ENCODE measurements at regions not wholly inside any gene's neighbourhood (a gene's known extent, or its start where the extent isn't known, plus 50 kb on each side); places are given as distances from the start of the nearest gene placed in this dataset.

GRCh38 chr13:63208826-63209225 is 1793.2 kb upstream of the PCDH20 start:
- H3K27ac ChIP-seq = no peak overlapping the region
- TF ChIP-seq CTCF (IDR thresholded peaks at IDR 0.05) = no peak

GRCh38 chr13:63206461-63206860 is 1790.8 kb upstream of the PCDH20 start:
- TF ChIP-seq CTCF (IDR thresholded peaks at IDR 0.05) (no peak), ZFX (IDR thresholded peaks at IDR 0.05; ENCODE audit: borderline replicate concordance) (no peak)
- no peak overlapping the region for H3K27ac ChIP-seq

GRCh38 chr13:63201493-63201892 is 1785.8 kb upstream of the PCDH20 start:
- no peak overlapping the region for H3K27ac ChIP-seq
- no peak for TF ChIP-seq ZFX (IDR thresholded peaks at IDR 0.05; ENCODE audit: borderline replicate concordance)

GRCh38 chr13:63199508-63199907 is 1783.9 kb upstream of the PCDH20 start:
- TF ChIP-seq ZFX (IDR thresholded peaks at IDR 0.05; ENCODE audit: borderline replicate concordance) (no peak), CTCF (IDR thresholded peaks at IDR 0.05) (no peak)
- no peak overlapping the region for H3K27ac ChIP-seq

GRCh38 chr13:63198071-63198470 is 1782.4 kb upstream of the PCDH20 start:
- TF ChIP-seq CTCF (IDR thresholded peaks at IDR 0.05) (no peak), ZFX (IDR thresholded peaks at IDR 0.05; ENCODE audit: borderline replicate concordance) (no peak)
- no peak overlapping the region for H3K27ac ChIP-seq

GRCh38 chr13:63195726-63196125 is 1780.1 kb upstream of the PCDH20 start:
- TF ChIP-seq ZFX (IDR thresholded peaks at IDR 0.05; ENCODE audit: borderline replicate concordance) = no peak
- TF ChIP-seq CTCF (IDR thresholded peaks at IDR 0.05) = no peak
- no peak overlapping the region for H3K27ac ChIP-seq

- TF ChIP-seq CTCF (IDR thresholded peaks at IDR 0.05) = no peak
- H3K27ac ChIP-seq = no peak overlapping the region
Observed at GRCh38 chr13:63190742-63191141, 1775.1 kb upstream of the PCDH20 start.

GRCh38 chr13:63190219-63190618 is 1774.6 kb upstream of the PCDH20 start:
- no peak for TF ChIP-seq ZFX (IDR thresholded peaks at IDR 0.05; ENCODE audit: borderline replicate concordance)
- TF ChIP-seq CTCF (IDR thresholded peaks at IDR 0.05) = no peak
- no peak overlapping the region for H3K27ac ChIP-seq

Measured in 22Rv1 (cell line).